Panc1 (cell line): ENCODE measurements at regions not wholly inside any gene's neighbourhood (a gene's known extent, or its start where the extent isn't known, plus 50 kb on each side); places are given as distances from the start of the nearest gene placed in this dataset.

Source experiments
- ATAC-seq: fragments of 200-7000 bp; cut with Tn5 transposase; 2 replicates; pipeline ENCODE4 v1.9.1; 2020; ENCODE audit warnings: mild to moderate bottlenecking, moderate library complexity
- BruUV-seq: library from RNA; stranded (reverse); fragments of 400-500 nt; replicated peaks from 2 replicates; lab custom pipeline; 2021; lab: Mats Ljungman, UMichigan
- CTCF ChIA-PET: fragments of 300-600 bp; sonication (Branson Sonifier 250); formaldehyde crosslinking; loops from one replicate; lab custom pipeline; 2022; ENCODE audit warnings: antibody characterized with exemption; lab: Charles Lee
- POLR2A ChIA-PET: fragments of 300-600 bp; sonication (Branson Sonifier 250); formaldehyde crosslinking; loops from one replicate; lab custom pipeline; 2022; ENCODE audit warnings: antibody characterized with exemption; lab: Charles Lee
- DNase-seq: peaks from one replicate; pipeline ENCODE4 v3.0.0-alpha.2; 2010; ENCODE audit warnings: low read depth, low spot score
- H3K27ac ChIP-seq: 2 replicates; pipeline ENCODE4 v1.5.1; 2011; ENCODE audit warnings: mild to moderate bottlenecking, low read length, inconsistent platforms
- H3K27me3 ChIP-seq: fragments of 200-500 bp; sonication (Bioruptor generic); 2 replicates; pipeline ENCODE4 v1.6.0; 2014; ENCODE audit warnings: low read length, inconsistent platforms; ENCODE audit not compliant: control insufficient read depth, insufficient read depth
- H3K36me3 ChIP-seq: fragments of 200-500 bp; sonication (Bioruptor generic); 2 replicates; pipeline ENCODE4 v1.5.1; 2014; ENCODE audit warnings: inconsistent platforms, mild to moderate bottlenecking, low read length, moderate library complexity; ENCODE audit not compliant: control insufficient read depth, insufficient read depth
- H3K4me1 ChIP-seq: 2 replicates; pipeline ENCODE4 v1.5.1; 2011; ENCODE audit warnings: inconsistent platforms, mild to moderate bottlenecking, low read length, moderate library complexity; ENCODE audit not compliant: control insufficient read depth, insufficient read depth
- H3K4me3 ChIP-seq, 2 experiments: 2 replicates each; pipeline ENCODE4 v1.5.1; 2011 to 2012; ENCODE audit warnings: low read depth in 2 of 2, low read length in 2 of 2, mild to moderate bottlenecking in 2 of 2, inconsistent platforms in 1 of 2, moderate library complexity in 1 of 2
- H3K9me3 ChIP-seq: fragments of 200-500 bp; sonication (Bioruptor generic); 2 replicates; pipeline ENCODE4 v1.5.1; 2014; ENCODE audit warnings: low read depth, mild to moderate bottlenecking, inconsistent platforms, low read length, moderate library complexity; ENCODE audit not compliant: control insufficient read depth, insufficient read depth
- CTCF ChIP-seq: fragments of 450-650 bp; IDR thresholded peaks from 2 replicates; pipeline ENCODE4 v1.5.1; 2017; ENCODE audit warnings: mild to moderate bottlenecking
- POLR2AphosphoS5 ChIP-seq: IDR thresholded peaks from 2 replicates; pipeline ENCODE4 v1.6.1; 2012; ENCODE audit warnings: mild to moderate bottlenecking, low read depth, low read length, moderate library complexity
- REST ChIP-seq, 2 experiments: IDR thresholded peaks; 2 replicates each; pipeline ENCODE4 v1.6.1; 2011 to 2012; ENCODE audit warnings: low read depth in 2 of 2, control low read depth in 1 of 2, low read length in 1 of 2, mild to moderate bottlenecking in 1 of 2, moderate library complexity in 1 of 2; ENCODE audit not compliant: insufficient read depth in 1 of 2
- SIN3A ChIP-seq: IDR thresholded peaks from 2 replicates; pipeline ENCODE4 v1.6.1; 2012; ENCODE audit warnings: low read depth, mild to moderate bottlenecking, low read length, moderate library complexity, borderline replicate concordance; ENCODE audit not compliant: insufficient read depth
- TCF7L2 ChIP-seq: IDR thresholded peaks from 2 replicates; pipeline ENCODE4 v1.6.1; 2011; ENCODE audit warnings: mild to moderate bottlenecking, low read depth, low read length, inconsistent platforms
- in situ Hi-C: cut with HindIII; loops from 2 replicates; pipeline ENCODE4 v1.10.0; 2016; ENCODE audit warnings: low sequenced_read_pairs, low pct_unique_long_range_greater_than_20kb
- intact Hi-C: fragments of 100-400 bp; cut with micrococcal nuclease; formaldehyde crosslinking; loops from one replicate; pipeline ENCODE4 v1.10.0; 2022; ENCODE audit not compliant: unreplicated experiment

- Histone ChIP-seq H3K27me3 (no peaks in the 10 kb centered on the region), H3K4me3 (no peak overlapping the region), H3K4me1 (no peaks in the 10 kb centered on the region), H3K36me3 (no peaks in the 10 kb centered on the region), H3K27ac (no peak overlapping the region), H3K9me3 (no peaks in the 10 kb centered on the region)
- BruUV-seq: no TSS peak
- DNase-seq (no peak), ATAC-seq (no peak)
- ChIA-PET POLR2A (no interaction called here), CTCF (no interaction called here)
- in situ Hi-C loops: no loop called here
- intact Hi-C loops: no loop called here
- no peak for TF ChIP-seq CTCF
- TF ChIP-seq SIN3A: no peak
- TF ChIP-seq REST (IDR thresholded peaks at IDR 0.05; ENCODE audit: insufficient read depth in 1 of 2, low read depth in 2 of 2, low read length in 1 of 2): no peak
- no peak for TF ChIP-seq TCF7L2
- no peak for TF ChIP-seq POLR2AphosphoS5
Measured at GRCh38 chr22:27148055-27148454, 490.7 kb downstream of the MIAT start.

- Histone ChIP-seq H3K27ac (no peak overlapping the region), H3K27me3 (no peaks in the 10 kb centered on the region), H3K9me3 (no peaks in the 10 kb centered on the region), H3K4me1 (no peaks in the 10 kb centered on the region), H3K4me3 (no peak overlapping the region), H3K36me3 (no peaks in the 10 kb centered on the region)
- DNase-seq (no peak), ATAC-seq (no peak)
- POLR2A ChIA-PET: no interaction called here
- TF ChIP-seq REST (IDR thresholded peaks at IDR 0.05; ENCODE audit: insufficient read depth in 1 of 2, low read depth in 2 of 2, low read length in 1 of 2) (no peak), CTCF (no peak), POLR2AphosphoS5 (no peak), TCF7L2 (no peak), SIN3A (no peak)
- no TSS peak for BruUV-seq
- in situ Hi-C loops: no loop called here
- CTCF ChIA-PET: no interaction called here
- intact Hi-C loops: no loop called here
Measured at GRCh38 chr22:27148886-27149470, 491.6 kb downstream of the MIAT start.
